Mesothelial cell of epicardium (in vitro differentiated cells): ENCODE measurements at regions not wholly inside any gene's neighbourhood (a gene's known extent, or its start where the extent isn't known, plus 50 kb on each side); places are given as distances from the start of the nearest gene placed in this dataset.

Experiments
- DNase-seq, 2 experiments: peaks; one replicate each; pipeline ENCODE4 v3.0.0; 2021; ENCODE audit warnings: low spot score in 2 of 2; ENCODE audit not compliant: unreplicated experiment in 2 of 2
- H3K27ac Mint-ChIP-seq: 2 replicates; pipeline ENCODE4 v1.8.0; 2021; ENCODE audit warnings: mixed read lengths
- H3K27me3 Mint-ChIP-seq: 2 replicates; pipeline ENCODE4 v1.8.0; 2021; ENCODE audit warnings: low read depth, mixed read lengths
- H3K36me3 Mint-ChIP-seq: 2 replicates; pipeline ENCODE4 v1.8.0; 2021; ENCODE audit warnings: mixed read lengths
- H3K4me1 Mint-ChIP-seq: 2 replicates; pipeline ENCODE4 v1.8.0; 2021; ENCODE audit warnings: mixed read lengths
- H3K4me3 Mint-ChIP-seq: 2 replicates; pipeline ENCODE4 v1.8.0; 2021; ENCODE audit warnings: mild to moderate bottlenecking, moderate library complexity, mixed read lengths
- H3K9me3 Mint-ChIP-seq: 2 replicates; pipeline ENCODE4 v1.8.0; 2021; ENCODE audit warnings: mixed read lengths
- CTCF ChIP-seq: fragments of 200-600 bp; sonication (generic); IDR thresholded peaks from one replicate; pipeline ENCODE4 v1.5.0; 2021; ENCODE audit warnings: antibody characterized with exemption; ENCODE audit not compliant: unreplicated experiment

GRCh38 chr7:152571068-152571467, 104.9 kb downstream of the XRCC2 start:
- Mint-ChIP-seq H3K27ac (no peak overlapping the region), H3K27me3 (no peaks in the 10 kb centered on the region), H3K36me3 (no peaks in the 10 kb centered on the region), H3K4me1 (peaks cover 7% of the 10 kb centered on the region), H3K4me3 (no peak overlapping the region), H3K9me3 (no peaks in the 10 kb centered on the region)
- TF ChIP-seq CTCF = no peak
- no peak for DNase-seq

GRCh38 chr7:152568972-152569371, 107.0 kb downstream of the XRCC2 start:
- no peak overlapping the region for H3K4me3 Mint-ChIP-seq
- no peaks in the 10 kb centered on the region for H3K9me3 Mint-ChIP-seq
- no peak for TF ChIP-seq CTCF
- no peaks in the 10 kb centered on the region for H3K4me1 Mint-ChIP-seq
- H3K36me3 Mint-ChIP-seq = no peaks in the 10 kb centered on the region
- no peak overlapping the region for H3K27ac Mint-ChIP-seq
- no peak for DNase-seq
- no peaks in the 10 kb centered on the region for H3K27me3 Mint-ChIP-seq

GRCh38 chr7:152565731-152566130, 110.2 kb downstream of the XRCC2 start:
- H3K27ac Mint-ChIP-seq = no peak overlapping the region
- H3K27me3 Mint-ChIP-seq = no peaks in the 10 kb centered on the region
- no peak overlapping the region for H3K4me3 Mint-ChIP-seq
- H3K9me3 Mint-ChIP-seq = no peaks in the 10 kb centered on the region
- no peaks in the 10 kb centered on the region for H3K4me1 Mint-ChIP-seq
- no peak for TF ChIP-seq CTCF
- H3K36me3 Mint-ChIP-seq = no peaks in the 10 kb centered on the region
- DNase-seq = no peak

GRCh38 chr7:152564656-152565250, 111.2 kb downstream of the XRCC2 start:
- DNase-seq = no peak
- Mint-ChIP-seq H3K9me3 (no peaks in the 10 kb centered on the region), H3K27me3 (no peaks in the 10 kb centered on the region), H3K4me3 (no peak overlapping the region), H3K4me1 (no peaks in the 10 kb centered on the region), H3K27ac (no peak overlapping the region), H3K36me3 (no peaks in the 10 kb centered on the region)
- TF ChIP-seq CTCF = no peak

GRCh38 chr7:152556013-152556755, 119.8 kb downstream of the XRCC2 start:
- H3K4me3 Mint-ChIP-seq = no peak overlapping the region
- H3K27me3 Mint-ChIP-seq = no peaks in the 10 kb centered on the region
- no peaks in the 10 kb centered on the region for H3K9me3 Mint-ChIP-seq
- no peak overlapping the region for H3K27ac Mint-ChIP-seq
- no peaks in the 10 kb centered on the region for H3K36me3 Mint-ChIP-seq
- TF ChIP-seq CTCF = no peak
- no peak for DNase-seq
- H3K4me1 Mint-ChIP-seq = no peaks in the 10 kb centered on the region
